GM12874 (cell line): ENCODE measurements at regions not wholly inside any gene's neighbourhood (a gene's known extent, or its start where the extent isn't known, plus 50 kb on each side); places are given as distances from the start of the nearest gene placed in this dataset.

Experiments used
- TF ChIP-seq, protein P1 (sequence below): IDR thresholded peaks from 2 replicates; pipeline ENCODE4 v1.5.1; 2011; ENCODE audit warnings: low read depth, mild to moderate bottlenecking, control low read depth, low read length, moderate library complexity; ENCODE audit not compliant: insufficient read depth

DNA sequence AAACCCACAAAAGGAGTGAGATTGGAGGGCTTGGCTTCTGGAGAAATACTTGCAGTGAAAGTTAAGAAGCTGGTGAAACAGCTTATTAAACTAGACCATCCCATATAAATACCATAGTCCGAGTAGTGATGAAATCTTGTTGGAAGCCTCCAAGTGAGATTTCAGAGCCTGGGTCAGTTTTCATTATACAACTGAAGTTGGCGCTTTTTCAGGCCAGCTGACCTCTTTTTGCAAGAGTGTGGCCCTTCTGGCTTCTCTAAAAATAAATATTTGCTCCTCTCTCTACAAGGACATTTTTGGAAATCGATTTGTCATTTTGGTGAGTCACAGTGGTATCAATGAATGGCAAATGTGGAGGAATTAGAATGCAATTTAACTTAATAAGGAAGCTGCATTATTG lies 51.2 kb upstream of the THRB start:
- TF ChIP-seq, protein P1, sequence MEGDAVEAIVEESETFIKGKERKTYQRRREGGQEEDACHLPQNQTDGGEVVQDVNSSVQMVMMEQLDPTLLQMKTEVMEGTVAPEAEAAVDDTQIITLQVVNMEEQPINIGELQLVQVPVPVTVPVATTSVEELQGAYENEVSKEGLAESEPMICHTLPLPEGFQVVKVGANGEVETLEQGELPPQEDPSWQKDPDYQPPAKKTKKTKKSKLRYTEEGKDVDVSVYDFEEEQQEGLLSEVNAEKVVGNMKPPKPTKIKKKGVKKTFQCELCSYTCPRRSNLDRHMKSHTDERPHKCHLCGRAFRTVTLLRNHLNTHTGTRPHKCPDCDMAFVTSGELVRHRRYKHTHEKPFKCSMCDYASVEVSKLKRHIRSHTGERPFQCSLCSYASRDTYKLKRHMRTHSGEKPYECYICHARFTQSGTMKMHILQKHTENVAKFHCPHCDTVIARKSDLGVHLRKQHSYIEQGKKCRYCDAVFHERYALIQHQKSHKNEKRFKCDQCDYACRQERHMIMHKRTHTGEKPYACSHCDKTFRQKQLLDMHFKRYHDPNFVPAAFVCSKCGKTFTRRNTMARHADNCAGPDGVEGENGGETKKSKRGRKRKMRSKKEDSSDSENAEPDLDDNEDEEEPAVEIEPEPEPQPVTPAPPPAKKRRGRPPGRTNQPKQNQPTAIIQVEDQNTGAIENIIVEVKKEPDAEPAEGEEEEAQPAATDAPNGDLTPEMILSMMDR: no peak

DNA sequence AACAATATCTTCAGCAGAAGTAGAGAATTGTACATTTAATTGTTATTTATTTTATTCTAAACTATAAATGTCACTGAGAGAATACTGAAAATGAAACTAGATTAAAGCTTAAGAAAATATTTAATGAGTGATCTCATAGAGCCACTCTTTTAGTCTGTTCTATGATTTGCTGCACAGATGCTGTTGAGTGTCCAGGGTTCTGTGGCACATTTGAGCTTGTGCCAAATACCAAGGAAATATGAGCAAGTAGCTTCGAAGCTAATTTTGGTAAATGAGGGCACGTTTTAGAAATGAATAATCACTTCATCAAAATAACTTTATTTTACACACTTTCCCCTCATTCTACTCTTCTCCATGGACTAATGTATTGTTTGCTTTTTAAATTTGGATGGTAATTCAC lies 53.6 kb upstream of the THRB start:
- TF ChIP-seq, protein P1: no peak

DNA sequence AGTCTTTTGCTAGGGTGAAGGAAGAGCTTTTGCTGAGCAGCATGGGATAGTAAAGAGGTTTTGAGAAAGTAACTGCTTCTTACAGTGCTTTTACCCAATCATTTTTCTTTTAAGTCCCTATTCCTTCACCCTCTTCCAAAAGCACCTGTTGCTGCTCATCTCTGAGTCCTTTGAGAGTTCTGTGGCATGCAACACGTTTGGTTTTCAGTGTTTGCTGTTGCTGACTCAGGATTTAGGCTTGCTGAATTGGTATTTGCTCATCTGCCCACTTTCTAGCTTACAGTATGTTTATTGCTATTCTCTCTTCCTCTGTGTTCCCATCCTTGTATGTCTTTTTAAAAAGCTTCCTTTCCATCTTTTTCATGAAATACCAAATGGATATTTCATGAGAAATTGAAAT lies 55.9 kb upstream of the THRB start:
- TF ChIP-seq, protein P1: no peak

DNA sequence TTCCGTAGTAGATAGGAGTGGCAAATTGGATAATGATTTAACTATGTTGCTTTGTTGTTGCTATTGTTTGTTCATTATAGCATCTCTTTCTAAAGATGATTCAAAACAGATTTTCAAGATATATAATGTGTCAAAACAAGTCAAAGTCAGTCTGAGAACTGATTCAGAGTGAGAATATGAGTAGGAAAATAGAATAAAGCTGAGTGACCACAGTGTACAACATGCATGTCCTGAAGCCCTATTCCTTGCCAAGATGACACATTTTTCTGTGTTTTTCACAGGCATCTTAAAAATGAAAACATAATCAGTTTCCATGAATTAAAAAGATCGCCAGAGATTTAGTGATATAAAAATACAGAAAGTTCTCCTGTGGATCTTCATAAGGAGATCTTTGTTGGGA lies 57.0 kb upstream of the THRB start:
- TF ChIP-seq, protein P1: no peak

DNA sequence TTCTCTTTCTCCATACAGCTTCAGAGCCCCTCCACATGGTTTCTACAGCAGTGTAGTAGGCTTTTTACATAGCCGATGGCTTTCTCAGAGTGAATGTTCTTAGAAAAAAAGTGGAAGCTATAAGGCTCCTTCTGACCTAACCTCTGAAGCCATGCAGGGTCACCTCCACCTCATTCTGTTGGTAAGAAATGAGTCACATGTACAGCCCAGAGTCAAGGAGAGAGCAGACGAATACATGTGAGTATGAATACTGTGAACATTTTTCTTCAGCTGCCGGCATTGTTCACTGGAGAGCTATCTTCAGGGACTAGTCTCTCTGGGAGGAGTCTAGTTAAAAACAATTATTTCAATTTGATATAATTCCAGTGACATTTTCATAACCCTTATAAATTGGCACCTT lies 68.2 kb upstream of the THRB start:
- TF ChIP-seq, protein P1: no peak

DNA sequence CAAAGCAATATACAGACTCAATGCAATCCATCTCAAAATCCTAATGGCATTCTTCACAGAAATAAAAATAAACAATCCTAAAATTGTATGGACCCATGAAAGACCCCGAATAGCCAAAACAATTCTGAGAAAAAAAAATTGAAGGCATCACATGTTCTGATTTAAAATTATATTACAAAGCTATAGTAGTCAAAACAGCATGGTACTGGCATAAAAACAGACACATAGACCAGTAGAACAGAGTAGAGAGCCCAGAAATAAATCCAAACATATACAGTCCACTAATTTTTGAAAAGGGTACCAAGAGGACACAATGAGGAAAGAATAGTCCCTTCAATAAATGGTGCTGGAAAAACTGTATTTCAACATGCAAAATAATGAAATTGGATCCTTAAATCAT lies 70.4 kb upstream of the THRB start:
- TF ChIP-seq, protein P1: no peak

DNA sequence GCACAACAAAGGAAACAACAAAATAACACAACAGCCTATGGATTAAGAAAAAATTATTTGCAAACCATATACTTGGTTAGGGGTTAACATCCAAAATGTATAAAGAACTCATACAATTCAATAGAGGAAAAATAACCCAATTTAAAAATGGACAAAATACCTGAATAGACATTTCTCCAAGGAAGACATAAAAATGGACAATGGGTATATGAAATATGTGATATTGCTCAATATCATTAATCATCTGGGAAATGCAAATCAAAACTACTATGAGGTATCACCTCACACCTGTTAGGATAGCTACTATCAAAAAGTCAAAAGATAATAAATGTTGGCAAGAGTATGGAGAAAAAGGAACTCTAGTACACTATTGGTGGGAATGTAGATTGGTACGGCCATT lies 71.0 kb upstream of the THRB start:
- TF ChIP-seq, protein P1: no peak

DNA sequence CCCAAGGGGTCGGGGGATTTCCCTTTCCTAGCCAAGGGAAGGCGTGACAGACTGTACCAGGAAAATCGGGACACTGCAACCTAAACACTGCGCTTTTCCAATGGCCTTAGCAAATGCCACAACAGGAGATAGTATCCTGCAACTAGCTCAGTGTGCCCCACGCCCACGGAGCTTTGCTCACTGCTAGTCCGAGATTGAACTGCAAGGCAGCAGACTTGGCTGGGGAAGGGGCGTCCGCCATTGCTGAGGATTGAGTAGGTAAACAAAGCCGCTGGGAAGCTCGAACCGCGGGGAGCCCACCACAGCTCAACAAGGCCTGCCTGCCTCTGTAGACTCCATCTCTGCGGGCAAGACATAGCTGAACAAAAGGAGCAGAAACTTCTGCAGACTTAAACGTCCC lies 72.3 kb upstream of the THRB start:
- TF ChIP-seq, protein P1: no peak
